ENCODE measurements at regions not wholly inside any gene's neighbourhood (a gene's known extent, or its start where the extent isn't known, plus 50 kb on each side); places are given as distances from the start of the nearest gene placed in this dataset.

GRCh38 chr3:146655333-146655996, 50.3 kb upstream of the PLSCR5 start:
- no peak for TF ChIP-seq CTCF (IDR thresholded peaks at IDR 0.05)
- TF ChIP-seq POLR2AphosphoS5 (IDR thresholded peaks at IDR 0.05): no peak
